BE2C (cell line): ENCODE measurements at regions not wholly inside any gene's neighbourhood (a gene's known extent, or its start where the extent isn't known, plus 50 kb on each side); places are given as distances from the start of the nearest gene placed in this dataset.
A peak's percentile ranks its signal among the peaks of the same experiment; 100 is the strongest.

Experiments used
- DNase-seq: peaks from one replicate; pipeline ENCODE4 v3.0.0-alpha.2; 2020
- H3K27me3 ChIP-seq: fragments of 250-450 bp; sonication (Bioruptor Pico); 2 replicates; pipeline ENCODE4 v1.5.1; 2020; ENCODE audit warnings: mild to moderate bottlenecking
- H3K36me3 ChIP-seq: fragments of 250-450 bp; sonication (Bioruptor Pico); 2 replicates; pipeline ENCODE4 v1.5.1; 2020; ENCODE audit warnings: mild to moderate bottlenecking
- H3K4me1 ChIP-seq: fragments of 250-450 bp; sonication (Bioruptor Pico); 2 replicates; pipeline ENCODE4 v1.5.1; 2020
- H3K4me3 ChIP-seq: 2 replicates; pipeline ENCODE4 v1.5.1; 2011; ENCODE audit warnings: low read depth, low read length
- H3K9me3 ChIP-seq: fragments of 250-450 bp; sonication (Bioruptor Pico); 2 replicates; pipeline ENCODE4 v1.5.1; 2020
- TF ChIP-seq, protein P1 (sequence below): IDR thresholded peaks from 2 replicates; pipeline ENCODE4 v1.5.1; 2012; ENCODE audit warnings: mild to moderate bottlenecking, low read depth, low read length

DNA sequence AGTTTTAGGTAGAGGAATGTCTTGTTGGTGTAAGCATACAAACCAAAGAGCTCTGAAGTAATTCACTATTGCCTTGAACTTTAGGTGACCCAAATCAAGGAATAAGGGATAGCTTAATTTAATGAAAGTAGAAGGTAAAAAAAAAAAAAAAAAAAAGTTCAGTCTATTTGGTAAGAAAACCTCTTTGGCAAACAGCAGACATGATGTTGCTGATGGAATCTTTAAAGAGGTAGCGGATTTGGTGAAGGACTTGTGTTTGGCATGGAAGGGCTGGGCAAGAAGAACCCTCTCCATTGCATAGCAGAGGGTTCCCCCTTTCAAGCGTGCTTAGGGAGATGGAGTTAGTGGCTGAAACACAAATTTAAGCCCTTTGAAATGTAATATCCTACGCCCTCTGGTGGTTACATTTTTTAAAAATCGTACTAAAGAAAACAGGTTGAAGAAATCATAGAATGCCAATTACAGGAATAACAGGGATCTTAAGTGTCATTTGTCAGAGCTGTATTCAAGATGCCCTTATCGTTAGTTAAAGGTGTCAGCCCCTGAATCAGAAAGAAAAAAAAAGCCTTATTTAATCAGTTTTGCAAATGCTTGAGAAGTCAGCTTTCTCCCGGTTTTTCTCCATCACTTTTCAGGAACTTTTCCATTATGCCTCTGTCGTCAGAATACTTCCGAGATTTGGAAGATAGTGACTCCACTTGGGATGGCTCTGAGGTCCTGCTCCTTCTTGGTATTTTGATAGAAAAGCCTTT is 383.1 kb downstream of the KCNJ2 start:
- H3K27me3 ChIP-seq = peaks cover 7% of the 10 kb centered on the region; the same call in 1 of the 2 replicates
- H3K36me3 ChIP-seq = no peaks in the 10 kb centered on the region
- H3K4me3 ChIP-seq = no peak overlapping the region
- TF ChIP-seq, protein P1, sequence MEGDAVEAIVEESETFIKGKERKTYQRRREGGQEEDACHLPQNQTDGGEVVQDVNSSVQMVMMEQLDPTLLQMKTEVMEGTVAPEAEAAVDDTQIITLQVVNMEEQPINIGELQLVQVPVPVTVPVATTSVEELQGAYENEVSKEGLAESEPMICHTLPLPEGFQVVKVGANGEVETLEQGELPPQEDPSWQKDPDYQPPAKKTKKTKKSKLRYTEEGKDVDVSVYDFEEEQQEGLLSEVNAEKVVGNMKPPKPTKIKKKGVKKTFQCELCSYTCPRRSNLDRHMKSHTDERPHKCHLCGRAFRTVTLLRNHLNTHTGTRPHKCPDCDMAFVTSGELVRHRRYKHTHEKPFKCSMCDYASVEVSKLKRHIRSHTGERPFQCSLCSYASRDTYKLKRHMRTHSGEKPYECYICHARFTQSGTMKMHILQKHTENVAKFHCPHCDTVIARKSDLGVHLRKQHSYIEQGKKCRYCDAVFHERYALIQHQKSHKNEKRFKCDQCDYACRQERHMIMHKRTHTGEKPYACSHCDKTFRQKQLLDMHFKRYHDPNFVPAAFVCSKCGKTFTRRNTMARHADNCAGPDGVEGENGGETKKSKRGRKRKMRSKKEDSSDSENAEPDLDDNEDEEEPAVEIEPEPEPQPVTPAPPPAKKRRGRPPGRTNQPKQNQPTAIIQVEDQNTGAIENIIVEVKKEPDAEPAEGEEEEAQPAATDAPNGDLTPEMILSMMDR = peak; percentile 56
- DNase-seq = no peak
- H3K9me3 ChIP-seq = no peaks in the 10 kb centered on the region
- H3K4me1 ChIP-seq = no peaks in the 10 kb centered on the region

DNA sequence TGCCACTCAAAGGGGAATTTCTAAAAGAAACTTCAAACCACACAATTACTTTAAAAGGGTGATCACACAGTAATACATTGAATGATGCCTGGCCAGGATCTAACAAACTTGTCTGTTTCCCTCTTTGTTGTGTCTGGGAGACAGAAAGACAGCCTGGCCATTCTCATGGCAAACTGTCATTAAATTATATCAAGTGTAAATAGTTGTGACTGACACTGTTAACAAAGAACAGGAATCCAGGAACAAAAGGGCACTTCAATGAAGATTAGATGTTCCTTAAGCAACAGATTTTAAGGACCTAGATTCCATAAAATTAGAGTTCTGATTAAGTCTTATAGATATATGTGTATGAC is 383.6 kb downstream of the KCNJ2 start:
- Histone ChIP-seq H3K36me3 (no peaks in the 10 kb centered on the region), H3K4me3 (no peak overlapping the region), H3K9me3 (no peaks in the 10 kb centered on the region), H3K4me1 (no peaks in the 10 kb centered on the region), H3K27me3 (peaks cover 7% of the 10 kb centered on the region; the same call in 1 of the 2 replicates)
- TF ChIP-seq, protein P1 = no peak
- no peak for DNase-seq

DNA sequence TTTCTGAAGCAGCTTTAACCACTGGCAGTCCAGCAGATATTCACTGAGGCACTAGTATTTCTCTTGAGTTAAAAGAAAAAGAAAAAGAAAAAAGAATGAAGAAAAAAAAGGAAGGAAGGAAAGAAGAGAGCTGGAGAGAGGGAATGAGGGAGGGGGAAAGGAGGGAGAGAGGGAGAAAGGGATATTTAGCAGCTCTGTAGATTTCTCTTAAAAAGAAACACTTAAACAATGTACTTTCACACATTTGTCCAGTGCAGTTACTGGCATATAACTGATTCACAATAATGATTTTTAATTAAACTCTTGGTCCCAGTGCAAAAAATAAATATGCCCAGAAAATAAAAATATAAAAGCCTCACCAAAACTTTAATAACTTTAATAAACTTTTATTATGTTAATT is 386.4 kb downstream of the KCNJ2 start:
- Histone ChIP-seq H3K27me3 (peaks cover 9% of the 10 kb centered on the region), H3K9me3 (no peaks in the 10 kb centered on the region), H3K4me3 (no peak overlapping the region), H3K4me1 (no peaks in the 10 kb centered on the region), H3K36me3 (no peaks in the 10 kb centered on the region)
- DNase-seq = no peak
- TF ChIP-seq, protein P1 = no peak

- no peaks in the 10 kb centered on the region for H3K9me3 ChIP-seq
- no peak overlapping the region for H3K4me3 ChIP-seq
- H3K4me1 ChIP-seq = no peaks in the 10 kb centered on the region
- H3K36me3 ChIP-seq = no peaks in the 10 kb centered on the region
- no peak for DNase-seq
- peaks cover 9% of the 10 kb centered on the region for H3K27me3 ChIP-seq
- TF ChIP-seq, protein P1 = no peak
These were observed 389.5 kb downstream of the KCNJ2 start for GRCh38 chr17:70558821-70559220.

DNA sequence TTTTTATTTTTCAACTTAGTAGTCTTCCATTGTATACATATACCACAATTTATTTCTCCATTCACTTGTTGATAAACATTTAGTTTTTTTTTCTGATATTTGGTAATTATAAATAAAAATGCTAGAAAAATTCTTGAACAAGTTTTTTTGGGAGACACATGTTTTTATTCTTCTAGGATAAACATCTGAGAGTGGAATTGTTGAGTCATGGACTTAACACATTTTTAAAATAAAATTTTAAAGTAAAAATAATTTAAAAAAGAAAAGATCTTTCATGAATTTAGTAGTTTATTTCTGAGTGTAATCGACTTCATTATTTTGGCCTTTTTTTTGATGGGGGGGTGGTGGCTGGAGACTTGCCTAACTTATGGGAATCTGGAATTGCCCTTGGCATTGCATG is 391.1 kb downstream of the KCNJ2 start:
- Histone ChIP-seq H3K36me3 (no peaks in the 10 kb centered on the region), H3K4me3 (no peak overlapping the region), H3K4me1 (no peaks in the 10 kb centered on the region), H3K9me3 (no peaks in the 10 kb centered on the region), H3K27me3 (peaks cover 8% of the 10 kb centered on the region)
- DNase-seq = no peak
- TF ChIP-seq, protein P1 = no peak

- TF ChIP-seq, protein P1 = no peak
These were observed 392.8 kb downstream of the KCNJ2 start for GRCh38 chr17:70562137-70562536.

More at GRCh38 chr17:70562137-70562536, 392.8 kb downstream of the KCNJ2 start:
- Histone ChIP-seq H3K4me3 (no peak overlapping the region), H3K4me1 (no peaks in the 10 kb centered on the region), H3K36me3 (no peaks in the 10 kb centered on the region), H3K27me3 (peaks cover 6% of the 10 kb centered on the region), H3K9me3 (no peaks in the 10 kb centered on the region)
- no peak for DNase-seq
